ENCODE measurements at regions not wholly inside any gene's neighbourhood (a gene's known extent, or its start where the extent isn't known, plus 50 kb on each side); places are given as distances from the start of the nearest gene placed in this dataset.

DNA sequence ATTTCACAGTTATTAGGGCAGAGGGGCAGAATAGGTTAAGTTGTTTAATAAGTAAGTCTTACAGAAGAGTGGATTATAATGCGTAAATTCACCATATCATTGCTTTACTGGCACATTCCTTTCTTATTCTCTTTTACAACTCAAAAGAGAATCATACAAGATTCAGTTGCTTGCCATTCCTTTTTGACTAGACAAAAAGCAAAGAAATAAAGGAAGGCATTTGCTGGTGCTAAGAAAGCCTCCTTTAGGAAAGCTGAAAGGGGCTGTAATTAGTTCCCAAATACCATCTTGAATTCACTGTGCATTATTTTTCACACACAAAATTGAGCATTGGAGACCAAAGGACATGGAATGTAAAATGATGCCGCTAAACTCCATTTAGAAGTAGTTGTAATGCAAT lies 499.3 kb downstream of the NXPH1 start:
- TF ChIP-seq, protein P1, sequence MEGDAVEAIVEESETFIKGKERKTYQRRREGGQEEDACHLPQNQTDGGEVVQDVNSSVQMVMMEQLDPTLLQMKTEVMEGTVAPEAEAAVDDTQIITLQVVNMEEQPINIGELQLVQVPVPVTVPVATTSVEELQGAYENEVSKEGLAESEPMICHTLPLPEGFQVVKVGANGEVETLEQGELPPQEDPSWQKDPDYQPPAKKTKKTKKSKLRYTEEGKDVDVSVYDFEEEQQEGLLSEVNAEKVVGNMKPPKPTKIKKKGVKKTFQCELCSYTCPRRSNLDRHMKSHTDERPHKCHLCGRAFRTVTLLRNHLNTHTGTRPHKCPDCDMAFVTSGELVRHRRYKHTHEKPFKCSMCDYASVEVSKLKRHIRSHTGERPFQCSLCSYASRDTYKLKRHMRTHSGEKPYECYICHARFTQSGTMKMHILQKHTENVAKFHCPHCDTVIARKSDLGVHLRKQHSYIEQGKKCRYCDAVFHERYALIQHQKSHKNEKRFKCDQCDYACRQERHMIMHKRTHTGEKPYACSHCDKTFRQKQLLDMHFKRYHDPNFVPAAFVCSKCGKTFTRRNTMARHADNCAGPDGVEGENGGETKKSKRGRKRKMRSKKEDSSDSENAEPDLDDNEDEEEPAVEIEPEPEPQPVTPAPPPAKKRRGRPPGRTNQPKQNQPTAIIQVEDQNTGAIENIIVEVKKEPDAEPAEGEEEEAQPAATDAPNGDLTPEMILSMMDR (conservative IDR thresholded peaks at IDR 0.05; ENCODE audit: low read depth, low read length), result no peak
- no peak for TF ChIP-seq EZH2 (IDR thresholded peaks at IDR 0.05; ENCODE audit: borderline replicate concordance, low read depth, low read length, poor library complexity, severe bottlenecking)
